ENCODE measurements at regions not wholly inside any gene's neighbourhood (a gene's known extent, or its start where the extent isn't known, plus 50 kb on each side); places are given as distances from the start of the nearest gene placed in this dataset.

- Histone ChIP-seq H3K27ac (ENCODE audit: low read depth in 1 of 2, low read length in 2 of 2) (no peak overlapping the region), H3K9me3 (ENCODE audit: control insufficient read depth in 4 of 4, low read length in 3 of 4) (no peaks in the 10 kb centered on the region), H3K9ac (ENCODE audit: low read depth in 1 of 2, low read length in 2 of 2) (no peak overlapping the region), H3K27me3 (ENCODE audit: control insufficient read depth in 4 of 4, insufficient read depth in 4 of 4, low read length in 3 of 4) (no peaks in the 10 kb centered on the region), H3K4me1 (ENCODE audit: control insufficient read depth in 4 of 4, insufficient read depth in 4 of 4, low read length in 3 of 4) (no peaks in the 10 kb centered on the region), H3K4me3 (ENCODE audit: low read depth in 1 of 3, low read length in 3 of 3) (no peak overlapping the region), H3K36me3 (ENCODE audit: control insufficient read depth in 4 of 4, insufficient read depth in 3 of 4, low read depth in 1 of 4, low read length in 3 of 4) (no peaks in the 10 kb centered on the region)
- WGBS: 33% methylated on average over 4 of the region's 4 CpGs
- no peak for DNase-seq (ENCODE audit: low spot score)
- TF ChIP-seq, protein P1, sequence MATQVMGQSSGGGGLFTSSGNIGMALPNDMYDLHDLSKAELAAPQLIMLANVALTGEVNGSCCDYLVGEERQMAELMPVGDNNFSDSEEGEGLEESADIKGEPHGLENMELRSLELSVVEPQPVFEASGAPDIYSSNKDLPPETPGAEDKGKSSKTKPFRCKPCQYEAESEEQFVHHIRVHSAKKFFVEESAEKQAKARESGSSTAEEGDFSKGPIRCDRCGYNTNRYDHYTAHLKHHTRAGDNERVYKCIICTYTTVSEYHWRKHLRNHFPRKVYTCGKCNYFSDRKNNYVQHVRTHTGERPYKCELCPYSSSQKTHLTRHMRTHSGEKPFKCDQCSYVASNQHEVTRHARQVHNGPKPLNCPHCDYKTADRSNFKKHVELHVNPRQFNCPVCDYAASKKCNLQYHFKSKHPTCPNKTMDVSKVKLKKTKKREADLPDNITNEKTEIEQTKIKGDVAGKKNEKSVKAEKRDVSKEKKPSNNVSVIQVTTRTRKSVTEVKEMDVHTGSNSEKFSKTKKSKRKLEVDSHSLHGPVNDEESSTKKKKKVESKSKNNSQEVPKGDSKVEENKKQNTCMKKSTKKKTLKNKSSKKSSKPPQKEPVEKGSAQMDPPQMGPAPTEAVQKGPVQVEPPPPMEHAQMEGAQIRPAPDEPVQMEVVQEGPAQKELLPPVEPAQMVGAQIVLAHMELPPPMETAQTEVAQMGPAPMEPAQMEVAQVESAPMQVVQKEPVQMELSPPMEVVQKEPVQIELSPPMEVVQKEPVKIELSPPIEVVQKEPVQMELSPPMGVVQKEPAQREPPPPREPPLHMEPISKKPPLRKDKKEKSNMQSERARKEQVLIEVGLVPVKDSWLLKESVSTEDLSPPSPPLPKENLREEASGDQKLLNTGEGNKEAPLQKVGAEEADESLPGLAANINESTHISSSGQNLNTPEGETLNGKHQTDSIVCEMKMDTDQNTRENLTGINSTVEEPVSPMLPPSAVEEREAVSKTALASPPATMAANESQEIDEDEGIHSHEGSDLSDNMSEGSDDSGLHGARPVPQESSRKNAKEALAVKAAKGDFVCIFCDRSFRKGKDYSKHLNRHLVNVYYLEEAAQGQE (IDR thresholded peaks at IDR 0.05): no peak
- no peak for TF ChIP-seq RAD21 (IDR thresholded peaks at IDR 0.05)
- TF ChIP-seq, protein P2, sequence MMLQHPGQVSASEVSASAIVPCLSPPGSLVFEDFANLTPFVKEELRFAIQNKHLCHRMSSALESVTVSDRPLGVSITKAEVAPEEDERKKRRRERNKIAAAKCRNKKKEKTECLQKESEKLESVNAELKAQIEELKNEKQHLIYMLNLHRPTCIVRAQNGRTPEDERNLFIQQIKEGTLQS (IDR thresholded peaks at IDR 0.05): no peak
- TF ChIP-seq FOXA2 (IDR thresholded peaks at IDR 0.05): no peak
- TF ChIP-seq YY1 (IDR thresholded peaks at IDR 0.05): no peak
- no peak for TF ChIP-seq TAF1 (conservative IDR thresholded peaks at IDR 0.05)
- no peak for TF ChIP-seq HNF4G (IDR thresholded peaks at IDR 0.05)
- no peak for TF ChIP-seq HNF4A (conservative IDR thresholded peaks at IDR 0.05)
- no peak for TF ChIP-seq EGR1 (IDR thresholded peaks at IDR 0.05; ENCODE audit: low read depth in 2 of 2)
These were observed 263.1 kb upstream of the CHRM3 start for GRCh38 chr1:239123260-239123659.

- TF ChIP-seq CTCF (IDR thresholded peaks at IDR 0.05; ENCODE audit: low read depth, low read length, missing input control): no peak
- no peak for TF ChIP-seq HNF4A (conservative IDR thresholded peaks at IDR 0.05)
- no peak for TF ChIP-seq NR2F2 (IDR thresholded peaks at IDR 0.05)
- no peak for TF ChIP-seq TAF1 (conservative IDR thresholded peaks at IDR 0.05)
- TF ChIP-seq, protein P1 (IDR thresholded peaks at IDR 0.05): no peak
- TF ChIP-seq GABPA (IDR thresholded peaks at IDR 0.05 in 1 of 2, conservative IDR thresholded peaks at IDR 0.05 in 1 of 2): no peak
- no peak for TF ChIP-seq YY1 (IDR thresholded peaks at IDR 0.05)
- H3K36me3 ChIP-seq (ENCODE audit: control insufficient read depth in 4 of 4, insufficient read depth in 3 of 4, low read depth in 1 of 4, low read length in 3 of 4): no peaks in the 10 kb centered on the region
- WGBS: 47% methylated on average over 5 of the region's 5 CpGs
- no peak for DNase-seq (ENCODE audit: low spot score)
- H3K27ac ChIP-seq (ENCODE audit: low read depth in 1 of 2, low read length in 2 of 2): no peak overlapping the region
- H3K4me1 ChIP-seq (ENCODE audit: control insufficient read depth in 4 of 4, insufficient read depth in 4 of 4, low read length in 3 of 4): no peaks in the 10 kb centered on the region
- H3K4me3 ChIP-seq (ENCODE audit: low read depth in 1 of 3, low read length in 3 of 3): no peak overlapping the region
- no peak overlapping the region for H3K9ac ChIP-seq (ENCODE audit: low read depth in 1 of 2, low read length in 2 of 2)
- H3K27me3 ChIP-seq (ENCODE audit: control insufficient read depth in 4 of 4, insufficient read depth in 4 of 4, low read length in 3 of 4): no peaks in the 10 kb centered on the region
- no peaks in the 10 kb centered on the region for H3K9me3 ChIP-seq (ENCODE audit: control insufficient read depth in 4 of 4, low read length in 3 of 4)
These were observed 274.1 kb upstream of the CHRM3 start for GRCh38 chr1:239112101-239112935.
